Smooth muscle cell (in vitro differentiated cells): ENCODE measurements at regions not wholly inside any gene's neighbourhood (a gene's known extent, or its start where the extent isn't known, plus 50 kb on each side); places are given as distances from the start of the nearest gene placed in this dataset.

ENCODE experiments used
- DNase-seq: peaks from one replicate; lab custom pipeline; 2025; ENCODE audit not compliant: unreplicated experiment; lab: John Stamatoyannopoulos, UW
- H2AFZ ChIP-seq: fragments of 200-600 bp; sonication (generic); 2 replicates; pipeline ENCODE4 v1.6.0; 2016; ENCODE audit warnings: antibody characterized with exemption, low read depth, mild to moderate bottlenecking
- H3F3A ChIP-seq: fragments of 200-600 bp; sonication (generic); 2 replicates; pipeline ENCODE4 v1.6.0; 2017; ENCODE audit warnings: antibody characterized with exemption, low read depth
- H3K27ac ChIP-seq: fragments of 200-600 bp; sonication (generic); 2 replicates; pipeline ENCODE4 v1.5.1; 2016; ENCODE audit warnings: low read depth, mild to moderate bottlenecking
- H3K27me3 ChIP-seq: fragments of 200-600 bp; sonication (generic); 2 replicates; pipeline ENCODE4 v1.6.1; 2016; ENCODE audit warnings: low read depth, mild to moderate bottlenecking
- H3K36me3 ChIP-seq: fragments of 200-600 bp; sonication (generic); 2 replicates; pipeline ENCODE4 v1.5.1; 2016; ENCODE audit warnings: low read depth
- H3K4me1 ChIP-seq: fragments of 200-600 bp; sonication (generic); 2 replicates; pipeline ENCODE4 v1.5.1; 2016; ENCODE audit warnings: low read depth
- H3K4me2 ChIP-seq: fragments of 200-600 bp; sonication (generic); 2 replicates; pipeline ENCODE4 v1.6.0; 2016; ENCODE audit warnings: mild to moderate bottlenecking
- H3K4me3 ChIP-seq: fragments of 200-600 bp; sonication (generic); 2 replicates; pipeline ENCODE4 v1.5.1; 2016; ENCODE audit warnings: mild to moderate bottlenecking
- H3K79me2 ChIP-seq: fragments of 200-600 bp; sonication (generic); 2 replicates; pipeline ENCODE4 v1.6.0; 2016; ENCODE audit warnings: low read depth, mild to moderate bottlenecking
- H3K9ac ChIP-seq: fragments of 200-600 bp; sonication (generic); 2 replicates; pipeline ENCODE4 v1.6.0; 2016; ENCODE audit warnings: low read depth
- H3K9me3 ChIP-seq: fragments of 200-600 bp; sonication (generic); replicated peaks from 2 replicates; pipeline ENCODE4 v1.5.1; 2016; ENCODE audit warnings: low read depth
- H4K20me1 ChIP-seq: fragments of 200-600 bp; sonication (generic); 2 replicates; pipeline ENCODE4 v1.6.0; 2016; ENCODE audit warnings: low read depth
- CTCF ChIP-seq: fragments of 200-600 bp; sonication (generic); IDR thresholded peaks from 2 replicates; pipeline ENCODE4 v1.5.1; 2017; ENCODE audit warnings: borderline replicate concordance, mild to moderate bottlenecking, antibody characterized with exemption; ENCODE audit not compliant: insufficient read depth, poor library complexity, severe bottlenecking
- WGBS: methylation state at CpG from one replicate; pipeline ENCODE4 v1.1.7; 2016; ENCODE audit warnings: low lambda C conversion rate; 5-methylcytosine and 5-hydroxymethylcytosine counted together

DNA sequence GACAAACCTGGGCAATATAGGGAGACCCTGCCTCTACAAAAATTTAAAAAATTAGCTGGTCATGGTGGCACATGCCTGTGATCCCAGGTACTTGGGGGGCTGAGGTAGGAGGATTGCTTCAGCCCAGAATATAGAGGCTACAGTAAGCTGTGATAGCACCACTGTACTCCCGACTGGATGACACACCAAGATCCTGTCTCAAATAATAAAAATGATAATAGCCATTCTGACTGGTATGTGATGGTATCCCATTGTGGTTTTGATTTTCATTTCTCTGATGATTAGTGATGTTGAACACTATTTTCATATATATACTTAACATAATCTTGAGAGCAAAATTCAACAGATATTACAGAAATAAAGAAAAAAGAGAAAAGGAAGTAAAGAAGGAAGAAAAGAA is 1491.0 kb upstream of the PIK3C3 start:
- H3K4me3 ChIP-seq = no peak overlapping the region
- H3K9ac ChIP-seq = no peak overlapping the region
- H3K27me3 ChIP-seq = peaks cover 12% of the 10 kb centered on the region
- no peaks in the 10 kb centered on the region for H3F3A ChIP-seq
- H4K20me1 ChIP-seq = no peaks in the 10 kb centered on the region
- WGBS = 73% methylated on average over 1 of the region's 1 CpG
- H2AFZ ChIP-seq = no peak overlapping the region
- H3K79me2 ChIP-seq = no peaks in the 10 kb centered on the region
- no peak overlapping the region for H3K4me2 ChIP-seq
- TF ChIP-seq CTCF = no peak
- no peak for DNase-seq
- H3K4me1 ChIP-seq = no peaks in the 10 kb centered on the region
- H3K36me3 ChIP-seq = no peaks in the 10 kb centered on the region
- no peaks in the 10 kb centered on the region for H3K9me3 ChIP-seq
- H3K27ac ChIP-seq = no peak overlapping the region

GRCh38 chr18:40453903-40454302 is 1501.1 kb upstream of the PIK3C3 start:
- no peaks in the 10 kb centered on the region for H4K20me1 ChIP-seq
- no peak overlapping the region for H3K27ac ChIP-seq
- H3K79me2 ChIP-seq = no peaks in the 10 kb centered on the region
- no peaks in the 10 kb centered on the region for H3K4me1 ChIP-seq
- no peak overlapping the region for H3K4me3 ChIP-seq
- H3K4me2 ChIP-seq = no peak overlapping the region
- no peak for TF ChIP-seq CTCF
- DNase-seq = no peak
- H3K36me3 ChIP-seq = no peaks in the 10 kb centered on the region
- no peaks in the 10 kb centered on the region for H3K9me3 ChIP-seq
- H3F3A ChIP-seq = no peaks in the 10 kb centered on the region
- no peak overlapping the region for H2AFZ ChIP-seq
- H3K27me3 ChIP-seq = no peaks in the 10 kb centered on the region
- 95% methylated on average over 5 of the region's 5 CpGs for WGBS
- H3K9ac ChIP-seq = no peak overlapping the region

DNA sequence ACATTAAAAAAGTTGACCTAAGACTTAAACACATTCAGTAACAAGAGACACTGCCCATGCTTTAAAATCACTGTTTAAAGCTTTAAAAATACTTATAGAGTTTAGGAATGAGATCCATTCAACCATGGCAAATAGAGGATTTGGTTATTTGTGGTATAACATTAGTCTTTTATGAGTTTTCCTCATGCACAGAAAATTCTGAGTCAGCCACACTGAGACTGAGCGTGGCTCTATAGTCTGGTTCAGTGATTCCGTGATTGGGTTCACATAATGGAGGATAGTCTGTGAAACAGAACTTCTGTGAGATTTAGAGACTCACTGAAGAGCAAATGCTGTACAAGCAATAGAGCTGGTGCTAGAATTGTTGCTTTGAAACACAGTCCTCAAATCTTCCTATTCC is 1502.4 kb upstream of the PIK3C3 start:
- H3K9me3 ChIP-seq = no peaks in the 10 kb centered on the region
- H2AFZ ChIP-seq = no peak overlapping the region
- no peaks in the 10 kb centered on the region for H3K4me1 ChIP-seq
- no peak overlapping the region for H3K27ac ChIP-seq
- H3K4me3 ChIP-seq = no peak overlapping the region
- H3K36me3 ChIP-seq = no peaks in the 10 kb centered on the region
- H3K9ac ChIP-seq = no peak overlapping the region
- H3K27me3 ChIP-seq = no peaks in the 10 kb centered on the region
- DNase-seq = no peak
- no peaks in the 10 kb centered on the region for H4K20me1 ChIP-seq
- no peak overlapping the region for H3K4me2 ChIP-seq
- 92% methylated on average over 2 of the region's 2 CpGs for WGBS
- TF ChIP-seq CTCF = no peak
- H3F3A ChIP-seq = no peaks in the 10 kb centered on the region
- no peaks in the 10 kb centered on the region for H3K79me2 ChIP-seq

- no peaks in the 10 kb centered on the region for H3K36me3 ChIP-seq
Measured at GRCh38 chr18:40450751-40451150, 1504.3 kb upstream of the PIK3C3 start.

More at GRCh38 chr18:40450751-40451150, 1504.3 kb upstream of the PIK3C3 start:
- Histone ChIP-seq H3K79me2 (no peaks in the 10 kb centered on the region), H3F3A (no peaks in the 10 kb centered on the region), H3K27ac (no peak overlapping the region), H3K9me3 (no peaks in the 10 kb centered on the region), H3K9ac (no peak overlapping the region), H3K4me2 (no peak overlapping the region), H3K4me3 (no peak overlapping the region), H3K4me1 (no peaks in the 10 kb centered on the region), H2AFZ (no peak overlapping the region), H3K27me3 (no peaks in the 10 kb centered on the region), H4K20me1 (no peaks in the 10 kb centered on the region)
- no peak for DNase-seq
- no peak for TF ChIP-seq CTCF
